Left lung (tissue), 4 donors: ENCODE measurements at regions not wholly inside any gene's neighbourhood (a gene's known extent, or its start where the extent isn't known, plus 50 kb on each side); places are given as distances from the start of the nearest gene placed in this dataset.

Experiments
- ATAC-seq: fragments of 200-7000 bp; cut with Tn5 transposase; one replicate; pipeline ENCODE4 v1.9.1; 2020; ENCODE audit warnings: moderate library complexity
- DNase-seq, 4 donors: peaks; one replicate each; pipeline ENCODE4 v3.0.0-alpha.2; 2013 to 2020
- H3K27ac ChIP-seq, 2 donors: fragments of 200-600 bp; sonication (generic) in 1 of 2; one replicate each; pipeline versions ENCODE4 v1.5.0 to v1.8.0; 2020 to 2021
- H3K27me3 ChIP-seq, 2 donors: fragments of 200-600 bp; sonication (generic) in 1 of 2; one replicate each; pipeline versions ENCODE4 v1.5.0 to v1.8.0; 2020 to 2021
- H3K36me3 ChIP-seq, 2 donors: fragments of 200-600 bp; sonication (generic) in 1 of 2; one replicate each; pipeline versions ENCODE4 v1.5.0 to v1.8.0; 2020 to 2021
- H3K4me1 ChIP-seq, 2 donors: fragments of 200-600 bp; one replicate each; pipeline ENCODE4 v1.8.0; 2021
- H3K4me3 ChIP-seq, 2 donors: fragments of 200-600 bp; sonication (generic) in 1 of 2; one replicate each; pipeline versions ENCODE4 v1.5.0 to v1.8.0; 2020 to 2021; ENCODE audit warnings: mild to moderate bottlenecking in 1 of 2
- H3K9me3 ChIP-seq, 2 donors: fragments of 200-600 bp; sonication (generic) in 1 of 2; one replicate each; pipeline versions ENCODE4 v1.5.0 to v1.8.0; 2020 to 2021
- CTCF ChIP-seq, 2 donors: fragments of 200-600 bp; sonication (generic) in 1 of 2; IDR thresholded peaks; one replicate each; pipeline versions ENCODE4 v1.5.0 to v1.8.0; 2021; ENCODE audit warnings: antibody characterized with exemption in 2 of 2
- intact Hi-C, 2 donors: fragments of 100-400 bp; cut with DNase I; formaldehyde crosslinking; loops; one replicate each; pipeline versions ENCODE4 v1.11.2 to v1.14.2; 2022
- donor health status: DM: no; HTN: yes; CAD: no.
- donor health status: DM: no; HTN: no; CAD: no.

DNA sequence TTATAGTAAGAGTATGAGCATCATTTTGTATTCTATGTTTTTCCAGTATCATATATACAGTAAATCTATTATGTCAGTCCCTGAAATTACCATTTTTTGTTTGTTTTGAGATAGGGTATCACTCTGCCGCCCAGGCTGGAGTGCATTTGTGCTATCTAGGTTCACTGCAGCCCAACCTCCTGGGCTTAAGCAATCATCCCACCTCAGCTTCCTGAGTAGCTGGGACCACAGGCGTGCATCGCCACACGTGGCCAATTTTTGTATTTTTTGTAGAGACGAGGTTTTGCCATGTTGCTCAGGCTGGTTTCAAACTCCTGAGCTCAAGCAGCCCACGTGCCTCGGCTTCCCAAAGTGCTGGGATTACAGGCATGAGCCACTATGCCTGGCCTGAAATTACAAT lies 85.6 kb downstream of the ZNF330 start:
- ATAC-seq (no peak), DNase-seq (no peak)
- Histone ChIP-seq H3K27me3 (no peaks in the 10 kb centered on the region), H3K36me3 (no peaks in the 10 kb centered on the region), H3K4me1 (peaks cover 0 to 6% of the 10 kb centered on the region in 2 donors), H3K27ac (no peak overlapping the region), H3K9me3 (no peaks in the 10 kb centered on the region), H3K4me3 (no peak overlapping the region)
- no peak for TF ChIP-seq CTCF (IDR thresholded peaks at IDR 0.05)
- intact Hi-C loops = no loop called here

DNA sequence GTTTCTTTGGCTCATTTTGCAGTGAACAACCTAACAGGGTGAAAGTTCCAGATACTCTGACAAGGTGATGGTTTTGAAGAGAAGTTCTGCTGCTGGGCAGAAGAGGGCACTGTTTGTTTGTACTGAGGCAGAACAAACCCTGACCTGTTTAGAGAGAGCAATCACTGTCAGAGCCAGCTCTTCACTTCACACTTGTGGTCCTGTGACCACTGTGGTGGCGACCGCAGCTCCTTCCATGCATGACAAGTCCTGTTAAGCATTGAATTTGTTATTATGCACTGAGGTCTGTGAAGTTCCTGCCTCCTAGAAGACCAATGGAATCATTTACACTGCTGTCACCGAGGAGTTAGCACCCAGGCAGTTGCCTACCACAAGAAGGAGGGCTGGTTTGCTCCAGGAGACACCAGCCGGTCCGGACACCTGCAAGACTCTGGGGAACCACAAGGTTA lies 86.6 kb downstream of the ZNF330 start:
- DNase-seq (peak; percentile 15 to 59 (median 44)), ATAC-seq (peak; percentile 92)
- peak; percentile 67 to 72 for TF ChIP-seq CTCF (IDR thresholded peaks at IDR 0.05)
- Histone ChIP-seq H3K27me3 (no peaks in the 10 kb centered on the region), H3K9me3 (no peaks in the 10 kb centered on the region), H3K4me1 (peaks cover 0 to 12% of the 10 kb centered on the region in 2 donors), H3K36me3 (no peaks in the 10 kb centered on the region), H3K4me3 (no peak overlapping the region), H3K27ac (no peak overlapping the region)
- intact Hi-C loops = no loop called here

- peaks cover 0 to 16% of the 10 kb centered on the region in 2 donors for H3K4me1 ChIP-seq
- H3K27me3 ChIP-seq = no peaks in the 10 kb centered on the region
- ATAC-seq = no peak
- no peaks in the 10 kb centered on the region for H3K36me3 ChIP-seq
- intact Hi-C loops = no loop called here
- H3K4me3 ChIP-seq = no peak overlapping the region
- no peak overlapping the region for H3K27ac ChIP-seq
- DNase-seq = no peak
- TF ChIP-seq CTCF (IDR thresholded peaks at IDR 0.05) = no peak
- no peaks in the 10 kb centered on the region for H3K9me3 ChIP-seq
These were observed 89.2 kb downstream of the ZNF330 start for GRCh38 chr4:141309874-141310273.

- no peak overlapping the region for H3K4me3 ChIP-seq
- intact Hi-C loops = no loop called here
- H3K4me1 ChIP-seq = peaks cover 0 to 16% of the 10 kb centered on the region in 2 donors
- ATAC-seq (peak; percentile 48), DNase-seq (peak in 1 of 4 donors; percentile 34)
- no peaks in the 10 kb centered on the region for H3K27me3 ChIP-seq
- H3K27ac ChIP-seq = peak overlapping the region in 1 of 2 donors; percentile 61
- no peaks in the 10 kb centered on the region for H3K36me3 ChIP-seq
- H3K9me3 ChIP-seq = no peaks in the 10 kb centered on the region
- TF ChIP-seq CTCF (IDR thresholded peaks at IDR 0.05) = no peak
These were observed 90.8 kb downstream of the ZNF330 start for GRCh38 chr4:141311246-141312204.

GRCh38 chr4:141314627-141315026 lies 93.9 kb downstream of the ZNF330 start:
- DNase-seq = no peak
- no peaks in the 10 kb centered on the region for H3K9me3 ChIP-seq
- intact Hi-C loops = no loop called here
- no peak for ATAC-seq
- H3K36me3 ChIP-seq = no peaks in the 10 kb centered on the region
- no peak for TF ChIP-seq CTCF (IDR thresholded peaks at IDR 0.05)
- H3K27ac ChIP-seq = no peak overlapping the region
- H3K4me3 ChIP-seq = no peak overlapping the region
- no peaks in the 10 kb centered on the region for H3K27me3 ChIP-seq
- H3K4me1 ChIP-seq = peaks cover 0 to 10% of the 10 kb centered on the region in 2 donors
